Colonic mucosa (tissue), 4 donors: ENCODE measurements at regions not wholly inside any gene's neighbourhood (a gene's known extent, or its start where the extent isn't known, plus 50 kb on each side); places are given as distances from the start of the nearest gene placed in this dataset.

Experiments used
- DNase-seq: peaks from one replicate; pipeline ENCODE4 v3.0.0-alpha.2; 2020
- H3K27ac ChIP-seq: fragments of 200-600 bp; one replicate; pipeline ENCODE4 v1.8.0; 2021
- H3K27me3 ChIP-seq: fragments of 200-600 bp; one replicate; pipeline ENCODE4 v1.8.0; 2021
- H3K36me3 ChIP-seq: fragments of 200-600 bp; one replicate; pipeline ENCODE4 v1.8.0; 2021
- H3K4me1 ChIP-seq: fragments of 200-600 bp; one replicate; pipeline ENCODE4 v1.8.0; 2021; ENCODE audit warnings: mild to moderate bottlenecking
- H3K4me3 ChIP-seq: fragments of 200-600 bp; one replicate; pipeline ENCODE4 v1.8.0; 2021
- H3K9ac ChIP-seq, 2 donors: one replicate each; pipeline ENCODE4 v1.7.0; 2013; ENCODE audit warnings: control low read depth in 2 of 2, low read depth in 2 of 2, low read length in 2 of 2
- H3K9me3 ChIP-seq: fragments of 200-600 bp; one replicate; pipeline ENCODE4 v1.8.0; 2021
- intact Hi-C: fragments of 100-400 bp; cut with DNase I; formaldehyde crosslinking; loops from one replicate; pipeline ENCODE4 v1.14.1; 2022
- TF ChIP-seq, protein P1 (sequence below): fragments of 200-600 bp; IDR thresholded peaks from one replicate; pipeline ENCODE4 v1.8.0; 2022; ENCODE audit warnings: antibody characterized with exemption, mild to moderate bottlenecking
- donor health status: healthy.
- donor health status: DM: no; HTN: no; CAD: no.
- donor health status: DM: no; HTN: no; CAD: no.

- H3K9ac ChIP-seq = no peak overlapping the region
- TF ChIP-seq, protein P1, sequence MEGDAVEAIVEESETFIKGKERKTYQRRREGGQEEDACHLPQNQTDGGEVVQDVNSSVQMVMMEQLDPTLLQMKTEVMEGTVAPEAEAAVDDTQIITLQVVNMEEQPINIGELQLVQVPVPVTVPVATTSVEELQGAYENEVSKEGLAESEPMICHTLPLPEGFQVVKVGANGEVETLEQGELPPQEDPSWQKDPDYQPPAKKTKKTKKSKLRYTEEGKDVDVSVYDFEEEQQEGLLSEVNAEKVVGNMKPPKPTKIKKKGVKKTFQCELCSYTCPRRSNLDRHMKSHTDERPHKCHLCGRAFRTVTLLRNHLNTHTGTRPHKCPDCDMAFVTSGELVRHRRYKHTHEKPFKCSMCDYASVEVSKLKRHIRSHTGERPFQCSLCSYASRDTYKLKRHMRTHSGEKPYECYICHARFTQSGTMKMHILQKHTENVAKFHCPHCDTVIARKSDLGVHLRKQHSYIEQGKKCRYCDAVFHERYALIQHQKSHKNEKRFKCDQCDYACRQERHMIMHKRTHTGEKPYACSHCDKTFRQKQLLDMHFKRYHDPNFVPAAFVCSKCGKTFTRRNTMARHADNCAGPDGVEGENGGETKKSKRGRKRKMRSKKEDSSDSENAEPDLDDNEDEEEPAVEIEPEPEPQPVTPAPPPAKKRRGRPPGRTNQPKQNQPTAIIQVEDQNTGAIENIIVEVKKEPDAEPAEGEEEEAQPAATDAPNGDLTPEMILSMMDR = no peak
- no peaks in the 10 kb centered on the region for H3K4me1 ChIP-seq
- H3K36me3 ChIP-seq = no peaks in the 10 kb centered on the region
- H3K4me3 ChIP-seq = no peak overlapping the region
- no peak overlapping the region for H3K27ac ChIP-seq
- no peak for DNase-seq
- intact Hi-C loops = no loop called here
- no peaks in the 10 kb centered on the region for H3K9me3 ChIP-seq
- H3K27me3 ChIP-seq = no peaks in the 10 kb centered on the region
These were observed 170.2 kb upstream of the SALL1 start for GRCh38 chr16:51321251-51321650.

- no peaks in the 10 kb centered on the region for H3K36me3 ChIP-seq
- TF ChIP-seq, protein P1 = no peak
- H3K4me3 ChIP-seq = no peak overlapping the region
- H3K9me3 ChIP-seq = no peaks in the 10 kb centered on the region
- DNase-seq = no peak
- H3K4me1 ChIP-seq = no peaks in the 10 kb centered on the region
- H3K27ac ChIP-seq = no peak overlapping the region
- H3K27me3 ChIP-seq = no peaks in the 10 kb centered on the region
- intact Hi-C loops = no loop called here
- no peak overlapping the region for H3K9ac ChIP-seq
These were observed 166.5 kb upstream of the SALL1 start for GRCh38 chr16:51317575-51317974.

DNA sequence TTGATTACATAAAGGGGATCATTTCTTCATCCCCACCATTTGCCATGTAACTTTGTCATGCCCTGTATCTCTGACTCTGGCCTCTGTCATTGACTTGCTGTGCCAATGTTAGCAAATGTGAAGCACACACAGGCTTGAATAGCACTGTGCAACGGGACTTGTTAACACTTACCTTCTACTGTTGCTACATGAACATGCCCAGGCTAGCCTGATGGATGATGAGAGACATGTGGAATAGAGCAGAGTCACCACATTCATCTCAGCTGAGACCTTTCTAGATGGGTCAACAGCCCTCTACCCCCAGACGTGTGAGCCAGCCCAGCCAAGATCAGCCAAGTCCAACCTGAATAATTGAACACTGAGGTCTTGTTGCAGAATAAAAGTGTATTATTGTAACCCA lies 162.1 kb upstream of the SALL1 start:
- TF ChIP-seq, protein P1 = no peak
- Histone ChIP-seq H3K27me3 (no peaks in the 10 kb centered on the region), H3K4me3 (no peak overlapping the region)

DNA sequence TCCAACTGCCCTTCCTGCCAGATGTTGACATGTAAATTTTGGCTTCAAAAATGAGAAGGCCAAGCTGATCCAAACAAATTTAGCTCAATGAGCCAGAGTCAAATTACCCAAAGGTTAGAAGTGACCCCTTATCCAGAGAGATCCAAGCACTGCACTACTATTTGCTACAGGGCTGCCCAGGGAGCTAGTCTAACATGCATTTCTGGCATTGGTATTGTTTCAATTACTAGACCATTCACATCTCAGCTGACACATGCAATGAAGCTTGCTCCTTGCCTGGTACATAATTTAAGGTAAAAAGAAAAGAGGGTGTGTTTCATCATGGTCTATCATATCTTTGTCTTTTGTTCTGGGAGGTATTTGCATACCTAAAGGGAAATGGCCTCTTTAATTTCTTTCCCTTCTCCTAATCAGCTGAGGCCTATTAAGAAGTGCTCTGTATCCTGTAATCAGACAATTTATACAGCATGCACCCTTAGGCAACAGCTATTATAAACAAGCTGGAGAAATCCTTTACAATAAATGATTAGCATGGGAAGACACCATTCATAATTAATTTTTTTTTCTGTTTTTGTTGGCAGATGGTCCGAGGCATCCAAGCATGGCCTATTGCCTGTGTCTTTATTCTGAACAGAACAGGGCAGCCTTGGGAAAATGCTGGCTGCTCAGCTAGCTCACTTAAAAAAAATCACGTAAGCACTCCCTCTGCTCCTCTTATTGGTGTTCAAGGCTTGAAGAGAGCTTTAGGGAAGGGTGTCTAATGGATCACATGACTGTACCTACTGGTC lies 161.5 kb upstream of the SALL1 start:
- no peaks in the 10 kb centered on the region for H3K9me3 ChIP-seq
- H3K9ac ChIP-seq = no peak overlapping the region
- no peak overlapping the region for H3K27ac ChIP-seq
- no peaks in the 10 kb centered on the region for H3K36me3 ChIP-seq
- no peak for DNase-seq
- no peaks in the 10 kb centered on the region for H3K27me3 ChIP-seq
- TF ChIP-seq, protein P1 = no peak
- no peak overlapping the region for H3K4me3 ChIP-seq
- no peaks in the 10 kb centered on the region for H3K4me1 ChIP-seq
- intact Hi-C loops = no loop called here

More for the DNA sequence above, 162.1 kb upstream of the SALL1 start:
- no peak overlapping the region for H3K9ac ChIP-seq
- no peaks in the 10 kb centered on the region for H3K4me1 ChIP-seq
- no peaks in the 10 kb centered on the region for H3K36me3 ChIP-seq
- no peak overlapping the region for H3K27ac ChIP-seq
- no peaks in the 10 kb centered on the region for H3K9me3 ChIP-seq
- intact Hi-C loops = no loop called here
- no peak for DNase-seq

GRCh38 chr16:51310159-51310558 lies 159.1 kb upstream of the SALL1 start:
- H3K27ac ChIP-seq = no peak overlapping the region
- H3K36me3 ChIP-seq = no peaks in the 10 kb centered on the region
- no peaks in the 10 kb centered on the region for H3K9me3 ChIP-seq
- no peak for DNase-seq
- TF ChIP-seq, protein P1 = no peak
- H3K9ac ChIP-seq = no peak overlapping the region
- H3K4me3 ChIP-seq = no peak overlapping the region
- intact Hi-C loops = no loop called here
- no peaks in the 10 kb centered on the region for H3K27me3 ChIP-seq
- no peaks in the 10 kb centered on the region for H3K4me1 ChIP-seq
